Lower leg skin (tissue), 3 donors: ENCODE measurements at regions not wholly inside any gene's neighbourhood (a gene's known extent, or its start where the extent isn't known, plus 50 kb on each side); places are given as distances from the start of the nearest gene placed in this dataset.

Experiments used
- POLR2A ChIP-seq, 2 donors: fragments of 450-650 bp; IDR thresholded peaks; one replicate each; pipeline ENCODE4 v1.6.1; 2016 to 2017; ENCODE audit warnings: antibody characterized with exemption in 2 of 2, mild to moderate bottlenecking in 1 of 2, moderate library complexity in 1 of 2
- TF ChIP-seq, protein P1 (sequence below), 3 donors: fragments of 450-650 bp; IDR thresholded peaks; one replicate each; pipeline ENCODE4 v1.5.1; 2016; ENCODE audit warnings: antibody characterized with exemption in 3 of 3, mild to moderate bottlenecking in 3 of 3, moderate library complexity in 2 of 3

DNA sequence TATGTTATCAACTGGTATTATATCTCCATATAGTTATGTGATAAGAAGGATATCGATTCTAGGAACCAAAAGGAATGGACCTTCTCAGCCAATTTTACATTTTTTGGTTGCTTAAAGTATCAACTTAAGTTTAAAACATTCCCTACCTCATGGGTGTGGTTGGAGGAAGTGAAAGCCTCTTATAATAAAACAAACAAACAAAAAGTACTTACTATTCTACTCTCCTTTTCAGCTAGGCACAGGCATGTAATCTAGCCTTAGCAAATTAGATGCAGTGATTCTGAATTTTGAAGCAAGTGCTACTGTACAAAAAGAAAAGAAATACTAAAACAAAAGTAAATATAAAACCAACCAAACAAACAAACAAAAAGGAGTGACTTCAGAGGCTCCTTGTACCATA is 485.4 kb downstream of the C4orf33 start:
- TF ChIP-seq, protein P1, sequence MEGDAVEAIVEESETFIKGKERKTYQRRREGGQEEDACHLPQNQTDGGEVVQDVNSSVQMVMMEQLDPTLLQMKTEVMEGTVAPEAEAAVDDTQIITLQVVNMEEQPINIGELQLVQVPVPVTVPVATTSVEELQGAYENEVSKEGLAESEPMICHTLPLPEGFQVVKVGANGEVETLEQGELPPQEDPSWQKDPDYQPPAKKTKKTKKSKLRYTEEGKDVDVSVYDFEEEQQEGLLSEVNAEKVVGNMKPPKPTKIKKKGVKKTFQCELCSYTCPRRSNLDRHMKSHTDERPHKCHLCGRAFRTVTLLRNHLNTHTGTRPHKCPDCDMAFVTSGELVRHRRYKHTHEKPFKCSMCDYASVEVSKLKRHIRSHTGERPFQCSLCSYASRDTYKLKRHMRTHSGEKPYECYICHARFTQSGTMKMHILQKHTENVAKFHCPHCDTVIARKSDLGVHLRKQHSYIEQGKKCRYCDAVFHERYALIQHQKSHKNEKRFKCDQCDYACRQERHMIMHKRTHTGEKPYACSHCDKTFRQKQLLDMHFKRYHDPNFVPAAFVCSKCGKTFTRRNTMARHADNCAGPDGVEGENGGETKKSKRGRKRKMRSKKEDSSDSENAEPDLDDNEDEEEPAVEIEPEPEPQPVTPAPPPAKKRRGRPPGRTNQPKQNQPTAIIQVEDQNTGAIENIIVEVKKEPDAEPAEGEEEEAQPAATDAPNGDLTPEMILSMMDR (IDR thresholded peaks at IDR 0.05): no peak
- no peak for TF ChIP-seq POLR2A (IDR thresholded peaks at IDR 0.05)
